HG02884 (cell line): ENCODE measurements at regions not wholly inside any gene's neighbourhood (a gene's known extent, or its start where the extent isn't known, plus 50 kb on each side); places are given as distances from the start of the nearest gene placed in this dataset.

Experiments
- ATAC-seq: cut with Tn5 transposase; IDR thresholded peaks from one replicate; pipeline ENCODE4 v1.9.1; 2021; ENCODE audit warnings: mild to moderate bottlenecking, moderate library complexity; ENCODE audit not compliant: unreplicated experiment

GRCh38 chr6:1545654-1546053, 64.1 kb upstream of the FOXC1 start:
- ATAC-seq = no peak

- no peak for ATAC-seq
These were observed 61.9 kb upstream of the FOXC1 start for GRCh38 chr6:1547785-1548184.

- no peak for ATAC-seq
These were observed 58.5 kb upstream of the FOXC1 start for GRCh38 chr6:1551249-1551648.

GRCh38 chr6:1552296-1552761, 57.4 kb upstream of the FOXC1 start:
- ATAC-seq = no peak

- no peak for ATAC-seq
These were observed 56.1 kb upstream of the FOXC1 start for GRCh38 chr6:1553562-1554083.

GRCh38 chr6:1554141-1554475, 55.6 kb upstream of the FOXC1 start:
- no peak for ATAC-seq

GRCh38 chr6:1554476-1555310, 55.0 kb upstream of the FOXC1 start:
- peak; percentile 55 for ATAC-seq

GRCh38 chr6:1558388-1558787, 51.3 kb upstream of the FOXC1 start:
- ATAC-seq = no peak
